IMR-90 (cell line): ENCODE measurements at regions not wholly inside any gene's neighbourhood (a gene's known extent, or its start where the extent isn't known, plus 50 kb on each side); places are given as distances from the start of the nearest gene placed in this dataset.

Experiments
- ATAC-seq: fragments of 200-7000 bp; cut with Tn5 transposase; 2 replicates; pipeline ENCODE4 v1.9.1; 2020; ENCODE audit warnings: low read depth, mild to moderate bottlenecking, moderate library complexity
- BruUV-seq: library from RNA; stranded (reverse); fragments of 400-500 nt; replicated peaks from 2 replicates; lab custom pipeline; 2021; lab: Mats Ljungman, UMichigan
- CTCF ChIA-PET: fragments of 300-600 bp; formaldehyde crosslinking; extraction: SDS; loops from one replicate; lab custom pipeline; 2021; ENCODE audit warnings: antibody characterized with exemption; lab: Yijun Ruan, JAX
- POLR2A ChIA-PET: fragments of 300-600 bp; sonication (Branson Sonifier 250); formaldehyde crosslinking; loops from one replicate; lab custom pipeline; 2022; ENCODE audit warnings: antibody characterized with exemption; ENCODE audit not compliant: unreplicated experiment; lab: Charles Lee
- DNase-seq: peaks from one replicate; pipeline ENCODE4 v3.0.0; 2013
- H2AFZ ChIP-seq: replicated peaks from 2 replicates; pipeline ENCODE3; 2013; ENCODE audit warnings: low read length, mild to moderate bottlenecking; ENCODE audit not compliant: poor library complexity
- H2AK5ac ChIP-seq: 2 replicates; pipeline ENCODE4 v1.6.1; 2013; ENCODE audit warnings: low read depth, low read length, inconsistent platforms
- H2AK9ac ChIP-seq: replicated peaks from 2 replicates; pipeline ENCODE3; 2013; ENCODE audit warnings: mild to moderate bottlenecking, low read depth, low read length, moderate library complexity; ENCODE audit not compliant: poor library complexity
- H2BK120ac ChIP-seq: 2 replicates; pipeline ENCODE4 v1.6.1; 2013; ENCODE audit warnings: low read depth, low read length, inconsistent platforms
- H2BK15ac ChIP-seq: 3 replicates; pipeline ENCODE4 v1.6.1; 2013; ENCODE audit warnings: low read depth, low read length, inconsistent platforms
- H2BK20ac ChIP-seq: 2 replicates; pipeline ENCODE4 v1.6.1; 2013; ENCODE audit warnings: low read depth, mild to moderate bottlenecking, inconsistent platforms, low read length, moderate library complexity
- H2BK5ac ChIP-seq: 2 replicates; pipeline ENCODE4 v1.6.1; 2013; ENCODE audit warnings: mild to moderate bottlenecking, low read depth, low read length, inconsistent platforms; ENCODE audit not compliant: poor library complexity, severe bottlenecking
- H3K14ac ChIP-seq: replicated peaks from 2 replicates; pipeline ENCODE4 v1.6.1; 2013; ENCODE audit warnings: low read depth, low read length, inconsistent platforms
- H3K18ac ChIP-seq: 2 replicates; pipeline ENCODE4 v1.6.1; 2013; ENCODE audit warnings: low read depth, low read length, control low read depth
- H3K23ac ChIP-seq: 2 replicates; pipeline ENCODE4 v1.6.1; 2013; ENCODE audit warnings: low read depth, low read length, inconsistent platforms
- H3K27ac ChIP-seq: 2 replicates; pipeline ENCODE4 v1.5.1; 2013; ENCODE audit warnings: mild to moderate bottlenecking, control low read depth, low read length; ENCODE audit not compliant: insufficient read depth
- H3K27me3 ChIP-seq: 2 replicates; pipeline ENCODE4 v1.6.1; 2013; ENCODE audit warnings: low read length; ENCODE audit not compliant: control insufficient read depth, insufficient read depth
- H3K36me3 ChIP-seq: 2 replicates; pipeline ENCODE4 v1.6.1; 2013; ENCODE audit warnings: low read length, mixed read lengths; ENCODE audit not compliant: control insufficient read depth, insufficient read depth
- H3K4ac ChIP-seq: 2 replicates; pipeline ENCODE4 v1.6.1; 2013; ENCODE audit warnings: low read depth, low read length, inconsistent platforms
- H3K4me1 ChIP-seq: 2 replicates; pipeline ENCODE4 v1.6.1; 2013; ENCODE audit warnings: low read length, mixed read lengths; ENCODE audit not compliant: control insufficient read depth, insufficient read depth
- H3K4me2 ChIP-seq: 2 replicates; pipeline ENCODE4 v1.6.1; 2013; ENCODE audit warnings: low read depth, mild to moderate bottlenecking, control low read depth, low read length, moderate library complexity
- H3K4me3 ChIP-seq: 2 replicates; pipeline ENCODE4 v1.5.1; 2013; ENCODE audit warnings: low read depth, mild to moderate bottlenecking, control low read depth, low read length, moderate library complexity; ENCODE audit not compliant: insufficient read depth
- H3K56ac ChIP-seq: 2 replicates; pipeline ENCODE4 v1.6.1; 2013; ENCODE audit warnings: low read length, inconsistent platforms; ENCODE audit not compliant: insufficient read depth; ENCODE audit errors: extremely low read depth
- H3K79me1 ChIP-seq, 2 experiments: 2 replicates each; pipeline ENCODE4 v1.6.1; 2013; ENCODE audit warnings: low read length in 2 of 2, inconsistent platforms in 1 of 2, low read depth in 1 of 2
- H3K9ac ChIP-seq: 2 replicates; pipeline ENCODE4 v1.6.1; 2013; ENCODE audit warnings: low read depth, low read length, control low read depth
- H3K9me1 ChIP-seq: 2 replicates; pipeline ENCODE4 v1.6.1; 2013; ENCODE audit warnings: low read length, inconsistent platforms; ENCODE audit not compliant: insufficient read depth
- H3K9me3 ChIP-seq: 2 replicates; pipeline ENCODE4 v1.6.1; 2013; ENCODE audit warnings: low read length; ENCODE audit not compliant: control insufficient read depth, insufficient read depth
- H4K20me1 ChIP-seq: 2 replicates; pipeline ENCODE4 v1.6.1; 2013; ENCODE audit warnings: low read length, inconsistent platforms; ENCODE audit not compliant: insufficient read depth
- H4K5ac ChIP-seq: 2 replicates; pipeline ENCODE4 v1.6.1; 2013; ENCODE audit warnings: mild to moderate bottlenecking, low read depth, low read length, control low read depth
- H4K8ac ChIP-seq, 2 experiments: 2 replicates each; pipeline ENCODE4 v1.6.1; 2013; ENCODE audit warnings: low read depth in 2 of 2, low read length in 2 of 2, control low read depth in 1 of 2, inconsistent platforms in 1 of 2
- H4K91ac ChIP-seq: 2 replicates; pipeline ENCODE4 v1.6.1; 2013; ENCODE audit warnings: low read depth, low read length, inconsistent platforms; ENCODE audit not compliant: insufficient read depth
- BHLHE40 ChIP-seq: fragments of 150-350 bp; IDR thresholded peaks from 2 replicates; pipeline ENCODE4 v1.6.1; 2016; ENCODE audit warnings: mild to moderate bottlenecking, low read depth, low read length
- ELK1 ChIP-seq: fragments of 150-350 bp; IDR thresholded peaks from 2 replicates; pipeline ENCODE4 v1.6.1; 2016; ENCODE audit warnings: low read depth, mild to moderate bottlenecking, low read length, moderate library complexity, borderline replicate concordance
- MAFK ChIP-seq: IDR thresholded peaks from 2 replicates; pipeline ENCODE4 v1.6.1; 2012; ENCODE audit warnings: low read depth, low read length, improper control_type of control experiment
- MAZ ChIP-seq: IDR thresholded peaks from 2 replicates; pipeline ENCODE4 v1.6.1; 2012; ENCODE audit warnings: low read depth, mild to moderate bottlenecking, low read length, improper control_type of control experiment, moderate library complexity, borderline replicate concordance
- MXI1 ChIP-seq: IDR thresholded peaks from 2 replicates; pipeline ENCODE4 v1.6.1; 2012; ENCODE audit warnings: low read depth, mild to moderate bottlenecking, low read length, moderate library complexity, borderline replicate concordance
- RFX5 ChIP-seq: IDR thresholded peaks from 2 replicates; pipeline ENCODE4 v1.8.0; 2012; ENCODE audit warnings: low read depth, mild to moderate bottlenecking, low read length, moderate library complexity
- SMC3 ChIP-seq: fragments of 150-350 bp; IDR thresholded peaks from 2 replicates; pipeline ENCODE4 v1.6.1; 2016; ENCODE audit warnings: low read depth, mild to moderate bottlenecking, antibody characterized with exemption, low read length, moderate library complexity
- USF2 ChIP-seq: fragments of 150-350 bp; IDR thresholded peaks from 2 replicates; pipeline ENCODE4 v1.6.1; 2017; ENCODE audit warnings: mild to moderate bottlenecking, antibody characterized with exemption, low read length, low read depth
- WGBS, 2 experiments: methylation state at CpG; one replicate each; pipeline versions ENCODE4 v1.1.5 to v1.1.7; 2013; ENCODE audit warnings: missing lambda C conversion rate in 2 of 2; ENCODE audit not compliant: insufficient read length in 1 of 2; ENCODE audit errors: extremely low coverage in 2 of 2; 5-methylcytosine and 5-hydroxymethylcytosine counted together
- dilution Hi-C: fragments of 300-500 bp; cut with HindIII; formaldehyde crosslinking; loops from one replicate; pipeline ENCODE4 v1.14.3; 2018; ENCODE audit warnings: low sequenced_read_pairs; ENCODE audit not compliant: unreplicated experiment
- in situ Hi-C: fragments of 300-500 bp; cut with MboI; formaldehyde crosslinking; loops from 3 replicates; pipeline ENCODE4 v1.14.3; 2019; ENCODE audit warnings: low sequenced_read_pairs, inconsistent platforms, mixed read lengths
- intact Hi-C: fragments of 100-400 bp; cut with micrococcal nuclease; formaldehyde crosslinking; loops from 2 replicates; pipeline ENCODE4 v1.10.0; 2022
- TF ChIP-seq, protein P1 (sequence below): conservative IDR thresholded peaks from 2 replicates; pipeline ENCODE4 v1.5.1; 2012; ENCODE audit warnings: mild to moderate bottlenecking, low read depth, low read length, improper control_type of control experiment

DNA sequence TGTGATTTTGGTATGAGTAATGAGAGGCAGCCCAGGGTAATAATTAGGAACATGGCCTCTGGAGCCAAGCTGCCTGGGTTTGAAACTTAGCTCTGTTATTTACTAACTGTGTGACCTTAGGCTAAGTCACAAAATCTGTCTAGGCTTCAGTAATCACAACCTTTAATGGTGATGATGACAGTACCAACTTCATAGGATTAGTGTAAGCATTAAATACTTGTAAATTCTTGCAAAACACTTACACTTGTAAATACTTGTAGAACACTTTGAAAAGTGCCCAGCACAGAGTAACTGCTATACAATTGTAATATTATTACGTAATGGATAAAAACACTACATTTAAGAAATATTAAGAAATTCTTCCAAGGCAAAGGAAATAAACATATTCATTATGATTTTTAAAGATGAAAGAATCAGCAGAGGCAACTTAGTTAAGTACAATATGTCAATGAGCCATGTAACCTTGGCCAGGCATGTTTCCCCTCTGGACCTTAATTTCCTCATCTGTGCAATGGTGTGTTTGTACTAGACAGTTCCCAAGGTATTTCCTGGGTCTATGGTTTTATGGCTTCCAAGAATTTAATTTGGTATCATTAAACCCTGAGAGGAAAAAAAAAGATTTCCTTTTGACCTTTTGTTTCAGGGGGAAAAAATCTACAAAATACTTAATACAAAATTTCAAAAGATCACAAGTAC, 628.5 kb upstream of the KLHL1 start:
- Histone ChIP-seq H3K4me3 (no peak overlapping the region), H2BK120ac (no peak overlapping the region), H3K4ac (no peak overlapping the region), H3K4me2 (no peak overlapping the region), H3K9ac (no peak overlapping the region), H3K9me3 (no peaks in the 10 kb centered on the region), H3K4me1 (no peaks in the 10 kb centered on the region), H2AK9ac (no peak overlapping the region), H3K36me3 (no peaks in the 10 kb centered on the region), H3K79me1 (no peaks in the 10 kb centered on the region), H3K18ac (no peak overlapping the region), H2BK15ac (no peak overlapping the region), H4K91ac (no peak overlapping the region), H2BK5ac (no peak overlapping the region), H4K5ac (no peak overlapping the region), H2AFZ (no peak overlapping the region), H3K27ac (no peak overlapping the region), H2BK20ac (no peak overlapping the region), H3K27me3 (no peaks in the 10 kb centered on the region), H4K8ac (no peak overlapping the region), H3K23ac (no peak overlapping the region), H3K9me1 (no peaks in the 10 kb centered on the region), H3K14ac (no peak overlapping the region), H3K56ac (no peak overlapping the region), H4K20me1 (no peaks in the 10 kb centered on the region), H2AK5ac (no peak overlapping the region)
- dilution Hi-C loops (no loop called here), in situ Hi-C loops (no loop called here), intact Hi-C loops (no loop called here)
- WGBS, 2 experiments: no CpG with 5 or more reads among the region's 1 CpG
- TF ChIP-seq MXI1 (no peak), BHLHE40 (no peak), MAFK (no peak), MAZ (no peak), ELK1 (no peak), RFX5 (no peak), USF2 (no peak), SMC3 (no peak)
- TF ChIP-seq, protein P1, sequence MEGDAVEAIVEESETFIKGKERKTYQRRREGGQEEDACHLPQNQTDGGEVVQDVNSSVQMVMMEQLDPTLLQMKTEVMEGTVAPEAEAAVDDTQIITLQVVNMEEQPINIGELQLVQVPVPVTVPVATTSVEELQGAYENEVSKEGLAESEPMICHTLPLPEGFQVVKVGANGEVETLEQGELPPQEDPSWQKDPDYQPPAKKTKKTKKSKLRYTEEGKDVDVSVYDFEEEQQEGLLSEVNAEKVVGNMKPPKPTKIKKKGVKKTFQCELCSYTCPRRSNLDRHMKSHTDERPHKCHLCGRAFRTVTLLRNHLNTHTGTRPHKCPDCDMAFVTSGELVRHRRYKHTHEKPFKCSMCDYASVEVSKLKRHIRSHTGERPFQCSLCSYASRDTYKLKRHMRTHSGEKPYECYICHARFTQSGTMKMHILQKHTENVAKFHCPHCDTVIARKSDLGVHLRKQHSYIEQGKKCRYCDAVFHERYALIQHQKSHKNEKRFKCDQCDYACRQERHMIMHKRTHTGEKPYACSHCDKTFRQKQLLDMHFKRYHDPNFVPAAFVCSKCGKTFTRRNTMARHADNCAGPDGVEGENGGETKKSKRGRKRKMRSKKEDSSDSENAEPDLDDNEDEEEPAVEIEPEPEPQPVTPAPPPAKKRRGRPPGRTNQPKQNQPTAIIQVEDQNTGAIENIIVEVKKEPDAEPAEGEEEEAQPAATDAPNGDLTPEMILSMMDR: no peak
- CTCF ChIA-PET: no interaction called here
- DNase-seq: no peak
- BruUV-seq: no TSS peak
- no peak for ATAC-seq
- POLR2A ChIA-PET: no interaction called here
